PC-3 (cell line): ENCODE measurements at regions not wholly inside any gene's neighbourhood (a gene's known extent, or its start where the extent isn't known, plus 50 kb on each side); places are given as distances from the start of the nearest gene placed in this dataset.

Experiments
- EZH2phosphoT487 ChIP-seq: fragments of 300-600 bp; sonication (generic); IDR thresholded peaks from 2 replicates; pipeline ENCODE4 v1.6.1; 2018; ENCODE audit warnings: mild to moderate bottlenecking, antibody characterized with exemption, low read length, borderline replicate concordance
- TF ChIP-seq, protein P1 (sequence below): fragments of 300-600 bp; sonication (generic); conservative IDR thresholded peaks from 2 replicates; pipeline ENCODE4 v1.5.1; 2017; ENCODE audit warnings: antibody characterized with exemption, low read depth, mild to moderate bottlenecking, low read length

DNA sequence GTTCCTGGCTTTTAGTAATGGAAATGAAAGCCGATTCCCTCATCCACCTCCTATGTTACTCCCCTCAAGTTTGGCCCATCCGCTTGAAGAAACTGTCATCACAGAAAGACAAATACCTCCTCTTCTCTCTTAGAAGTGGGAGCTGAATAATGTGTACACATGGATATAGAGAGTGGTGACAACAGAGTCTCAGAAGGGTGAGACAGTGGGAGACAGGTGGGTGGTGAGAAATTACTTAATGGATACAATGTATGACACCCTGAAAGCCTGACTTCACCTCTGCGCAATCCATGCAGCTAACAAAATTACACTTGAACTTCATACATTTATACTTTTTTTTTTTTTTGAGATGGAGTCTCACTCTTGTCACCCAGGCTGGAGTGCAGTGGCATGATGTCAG, 217.5 kb downstream of the SKIDA1 start:
- TF ChIP-seq, protein P1, sequence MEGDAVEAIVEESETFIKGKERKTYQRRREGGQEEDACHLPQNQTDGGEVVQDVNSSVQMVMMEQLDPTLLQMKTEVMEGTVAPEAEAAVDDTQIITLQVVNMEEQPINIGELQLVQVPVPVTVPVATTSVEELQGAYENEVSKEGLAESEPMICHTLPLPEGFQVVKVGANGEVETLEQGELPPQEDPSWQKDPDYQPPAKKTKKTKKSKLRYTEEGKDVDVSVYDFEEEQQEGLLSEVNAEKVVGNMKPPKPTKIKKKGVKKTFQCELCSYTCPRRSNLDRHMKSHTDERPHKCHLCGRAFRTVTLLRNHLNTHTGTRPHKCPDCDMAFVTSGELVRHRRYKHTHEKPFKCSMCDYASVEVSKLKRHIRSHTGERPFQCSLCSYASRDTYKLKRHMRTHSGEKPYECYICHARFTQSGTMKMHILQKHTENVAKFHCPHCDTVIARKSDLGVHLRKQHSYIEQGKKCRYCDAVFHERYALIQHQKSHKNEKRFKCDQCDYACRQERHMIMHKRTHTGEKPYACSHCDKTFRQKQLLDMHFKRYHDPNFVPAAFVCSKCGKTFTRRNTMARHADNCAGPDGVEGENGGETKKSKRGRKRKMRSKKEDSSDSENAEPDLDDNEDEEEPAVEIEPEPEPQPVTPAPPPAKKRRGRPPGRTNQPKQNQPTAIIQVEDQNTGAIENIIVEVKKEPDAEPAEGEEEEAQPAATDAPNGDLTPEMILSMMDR, result no peak
- no peak for TF ChIP-seq EZH2phosphoT487
